HEK293 (cell line): ENCODE measurements at regions not wholly inside any gene's neighbourhood (a gene's known extent, or its start where the extent isn't known, plus 50 kb on each side); places are given as distances from the start of the nearest gene placed in this dataset.
A peak's percentile ranks its signal among the peaks of the same experiment; 100 is the strongest.

Experiments used
- BCL11A ChIP-seq: fragments of 450-650 bp; formaldehyde crosslinking; IDR thresholded peaks from 2 replicates; pipeline ENCODE4 v1.5.1; 2016; ENCODE audit warnings: low read depth, missing biosample characterization, missing genetic modification characterization
- BCL6B ChIP-seq: fragments of 450-650 bp; formaldehyde crosslinking; IDR thresholded peaks from 2 replicates; pipeline ENCODE4 v1.5.1; 2017; ENCODE audit warnings: missing biosample characterization, missing genetic modification characterization
- CTCF ChIP-seq: fragments of 450-650 bp; formaldehyde crosslinking; IDR thresholded peaks from 2 replicates; pipeline ENCODE4 v1.5.1; 2016; ENCODE audit warnings: missing biosample characterization, missing genetic modification characterization
- GLIS2 ChIP-seq: fragments of 450-650 bp; formaldehyde crosslinking; IDR thresholded peaks from 2 replicates; pipeline ENCODE4 v1.5.1; 2016; ENCODE audit warnings: missing biosample characterization, missing genetic modification characterization
- IKZF3 ChIP-seq: fragments of 450-650 bp; IDR thresholded peaks from 2 replicates; pipeline ENCODE4 v1.5.0; 2018; ENCODE audit warnings: missing biosample characterization, mild to moderate bottlenecking, missing genetic modification characterization, moderate library complexity
- KLF16 ChIP-seq: fragments of 450-650 bp; formaldehyde crosslinking; IDR thresholded peaks from 2 replicates; pipeline ENCODE4 v1.5.1; 2017; ENCODE audit warnings: missing biosample characterization, missing genetic modification characterization
- PRDM4 ChIP-seq: fragments of 450-650 bp; formaldehyde crosslinking; IDR thresholded peaks from 2 replicates; pipeline ENCODE4 v1.5.1; 2017; ENCODE audit warnings: missing biosample characterization, missing genetic modification characterization
- SP2 ChIP-seq: fragments of 450-650 bp; formaldehyde crosslinking; IDR thresholded peaks from 2 replicates; pipeline ENCODE4 v1.5.1; 2016; ENCODE audit warnings: missing biosample characterization, missing genetic modification characterization
- ZBTB11 ChIP-seq: fragments of 450-650 bp; formaldehyde crosslinking; conservative IDR thresholded peaks from 2 replicates; pipeline ENCODE4 v1.5.1; 2016; ENCODE audit warnings: low read depth, missing biosample characterization, missing genetic modification characterization
- ZFP69B ChIP-seq: fragments of 450-650 bp; formaldehyde crosslinking; IDR thresholded peaks from 2 replicates; pipeline ENCODE4 v1.5.1; 2016; ENCODE audit warnings: missing biosample characterization, missing genetic modification characterization
- ZNF121 ChIP-seq: fragments of 450-650 bp; formaldehyde crosslinking; IDR thresholded peaks from 2 replicates; pipeline ENCODE4 v1.5.1; 2016; ENCODE audit warnings: missing biosample characterization, missing genetic modification characterization
- ZNF138 ChIP-seq: fragments of 450-650 bp; formaldehyde crosslinking; IDR thresholded peaks from 2 replicates; pipeline ENCODE4 v1.5.1; 2016; ENCODE audit warnings: missing biosample characterization, missing genetic modification characterization, borderline replicate concordance
- ZNF18 ChIP-seq: fragments of 450-650 bp; formaldehyde crosslinking; IDR thresholded peaks from 2 replicates; pipeline ENCODE4 v1.5.1; 2016; ENCODE audit warnings: missing biosample characterization, missing genetic modification characterization
- ZNF2 ChIP-seq: fragments of 450-650 bp; formaldehyde crosslinking; IDR thresholded peaks from 2 replicates; pipeline ENCODE4 v1.5.1; 2016; ENCODE audit warnings: missing biosample characterization, missing genetic modification characterization
- ZNF341 ChIP-seq: fragments of 450-650 bp; formaldehyde crosslinking; IDR thresholded peaks from 2 replicates; pipeline ENCODE4; 2016; ENCODE audit warnings: low read depth, missing biosample characterization, missing genetic modification characterization
- ZNF350 ChIP-seq: fragments of 450-650 bp; formaldehyde crosslinking; IDR thresholded peaks from 2 replicates; pipeline ENCODE4 v1.5.0; 2017; ENCODE audit warnings: missing biosample characterization, mild to moderate bottlenecking, missing genetic modification characterization
- ZNF362 ChIP-seq: fragments of 450-650 bp; formaldehyde crosslinking; IDR thresholded peaks from 2 replicates; pipeline ENCODE4 v1.5.1; 2016; ENCODE audit warnings: missing biosample characterization, missing genetic modification characterization
- ZNF394 ChIP-seq: fragments of 450-650 bp; formaldehyde crosslinking; IDR thresholded peaks from 2 replicates; pipeline ENCODE4 v1.5.1; 2016; ENCODE audit warnings: missing biosample characterization, missing genetic modification characterization, mild to moderate bottlenecking, moderate library complexity, borderline replicate concordance
- ZNF404 ChIP-seq: fragments of 450-650 bp; formaldehyde crosslinking; IDR thresholded peaks from 2 replicates; pipeline ENCODE4 v1.5.1; 2017; ENCODE audit warnings: missing biosample characterization, missing genetic modification characterization
- ZNF416 ChIP-seq: fragments of 450-650 bp; formaldehyde crosslinking; IDR thresholded peaks from 2 replicates; pipeline ENCODE4 v1.5.1; 2016; ENCODE audit warnings: missing biosample characterization, missing genetic modification characterization
- ZNF510 ChIP-seq: fragments of 450-650 bp; formaldehyde crosslinking; IDR thresholded peaks from 2 replicates; pipeline ENCODE4 v1.5.1; 2018; ENCODE audit warnings: mild to moderate bottlenecking, missing genetic modification characterization, missing biosample characterization; ENCODE audit not compliant: insufficient replicate concordance
- ZNF555 ChIP-seq: fragments of 450-650 bp; formaldehyde crosslinking; conservative IDR thresholded peaks from 2 replicates; pipeline ENCODE4 v1.5.1; 2017; ENCODE audit warnings: missing biosample characterization, mild to moderate bottlenecking, missing genetic modification characterization, inconsistent platforms
- ZNF561 ChIP-seq: fragments of 450-650 bp; IDR thresholded peaks from 2 replicates; pipeline ENCODE4 v1.5.1; 2018; ENCODE audit warnings: missing biosample characterization, missing genetic modification characterization, borderline replicate concordance
- ZNF623 ChIP-seq: fragments of 450-650 bp; formaldehyde crosslinking; IDR thresholded peaks from 2 replicates; pipeline ENCODE4 v1.5.1; 2016; ENCODE audit warnings: missing biosample characterization, missing genetic modification characterization
- ZNF639 ChIP-seq: fragments of 450-650 bp; formaldehyde crosslinking; IDR thresholded peaks from 2 replicates; pipeline ENCODE4 v1.5.1; 2016; ENCODE audit warnings: missing biosample characterization, missing genetic modification characterization
- ZNF707 ChIP-seq: fragments of 450-650 bp; formaldehyde crosslinking; IDR thresholded peaks from 2 replicates; pipeline ENCODE4 v1.5.1; 2016; ENCODE audit warnings: missing biosample characterization, missing genetic modification characterization
- ZNF747 ChIP-seq: fragments of 450-650 bp; formaldehyde crosslinking; IDR thresholded peaks from 2 replicates; pipeline ENCODE4 v1.5.1; 2016; ENCODE audit warnings: missing biosample characterization, missing genetic modification characterization
- ZNF792 ChIP-seq: fragments of 450-650 bp; formaldehyde crosslinking; IDR thresholded peaks from 2 replicates; pipeline ENCODE4 v1.5.1; 2016; ENCODE audit warnings: missing biosample characterization, missing genetic modification characterization

- TF ChIP-seq ZNF394 (tag by site-specific recombination) (peak; percentile 89; the same call in 1 of the 2 replicates), ZNF18 (tag by site-specific recombination) (no peak), GLIS2 (tag by site-specific recombination) (no peak), ZNF747 (tag by site-specific recombination) (no peak), BCL11A (tag by site-specific recombination) (no peak), ZNF707 (tag by site-specific recombination) (no peak), ZNF555 (peak; percentile 90), ZNF350 (no peak), ZNF362 (tag by site-specific recombination) (no peak), ZNF623 (tag by site-specific recombination) (peak; percentile 62), ZNF121 (tag by site-specific recombination) (no peak), ZNF561 (tag by site-specific recombination) (no peak), ZNF510 (peak; percentile 58), ZNF2 (no peak), BCL6B (tag by site-specific recombination) (no peak), ZNF639 (tag by site-specific recombination) (no peak), ZNF416 (tag by site-specific recombination) (no peak), ZNF404 (tag by site-specific recombination) (0 out of 2 replicates have a peak, but pooled peaks have one; percentile 35), IKZF3 (no peak), ZNF341 (peak; percentile 15; the same call in 1 of the 2 replicates), KLF16 (tag by site-specific recombination) (no peak), SP2 (no peak), CTCF (tag by site-specific recombination) (no peak), ZNF138 (tag by site-specific recombination) (0 out of 2 replicates have a peak, but pooled peaks have one; percentile 37), ZFP69B (tag by site-specific recombination) (no peak), ZBTB11 (tag by site-specific recombination) (peak; percentile 73), ZNF792 (tag by site-specific recombination) (no peak), PRDM4 (tag by site-specific recombination) (no peak)
Measured at GRCh38 chr7:114279901-114280300, 134.7 kb upstream of the FOXP2 start (continued).
